HG02938 (cell line): ENCODE measurements at regions not wholly inside any gene's neighbourhood (a gene's known extent, or its start where the extent isn't known, plus 50 kb on each side); places are given as distances from the start of the nearest gene placed in this dataset.

Source experiments
- ATAC-seq: cut with Tn5 transposase; IDR thresholded peaks from one replicate; pipeline ENCODE4 v1.9.1; 2021; ENCODE audit warnings: mild to moderate bottlenecking, moderate library complexity; ENCODE audit not compliant: unreplicated experiment

DNA sequence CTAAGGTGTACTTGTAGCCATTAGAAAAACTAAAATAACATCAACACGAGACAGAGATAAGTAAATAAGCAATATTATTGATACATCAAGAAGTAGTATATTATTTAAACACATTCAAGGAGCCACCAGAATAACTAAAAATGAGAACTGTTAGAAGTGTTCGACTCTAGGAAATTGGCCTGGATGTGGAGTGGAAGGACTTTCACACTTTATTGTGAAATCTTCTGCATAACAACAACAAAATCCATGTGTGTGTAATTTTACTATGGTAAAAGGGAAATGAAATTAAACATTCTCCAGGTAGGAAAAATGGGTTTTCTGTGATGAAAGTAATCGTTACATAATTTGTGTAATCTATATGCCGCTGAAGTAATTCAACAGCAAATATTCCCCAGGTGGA, 96.3 kb upstream of the RNF152 start:
- ATAC-seq, result no peak

DNA sequence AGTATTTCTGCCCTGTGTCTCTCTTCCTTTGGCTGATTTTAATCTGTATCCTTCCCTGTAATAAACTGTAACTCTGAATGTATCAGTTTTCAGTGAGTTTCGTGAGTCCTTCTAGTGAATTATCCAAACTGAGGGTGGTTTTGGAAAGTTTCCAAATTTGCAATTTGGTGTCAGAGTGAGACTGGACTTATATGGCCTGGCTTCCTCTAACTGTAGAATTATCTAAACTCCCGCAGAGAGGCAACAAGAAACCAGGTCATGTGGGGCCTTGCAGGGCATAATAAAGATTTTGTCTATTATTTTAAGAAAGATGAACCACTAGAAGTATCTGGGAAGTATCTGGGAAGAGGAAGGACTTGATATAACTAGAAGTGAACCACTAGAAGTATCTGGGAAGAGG, 95.3 kb upstream of the RNF152 start:
- ATAC-seq, result no peak

DNA sequence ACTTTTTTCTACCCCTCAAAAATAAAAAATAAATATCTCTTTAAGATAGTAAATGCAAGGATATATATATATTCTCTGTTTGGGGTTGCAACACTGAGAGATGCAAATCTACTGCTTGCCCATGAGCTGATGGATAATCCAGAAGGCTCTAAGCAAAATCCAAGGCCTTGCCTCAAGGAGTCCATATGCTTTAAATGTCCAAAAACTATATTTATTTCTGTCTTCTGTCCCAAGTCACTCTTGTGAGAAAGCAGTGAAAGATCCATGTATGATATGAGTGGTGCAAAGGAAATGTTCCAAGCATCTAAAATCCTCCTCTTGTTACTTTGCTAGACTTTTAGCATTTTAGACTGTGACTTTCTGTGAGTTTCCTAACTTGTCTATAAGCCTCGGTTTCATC, 92.9 kb upstream of the RNF152 start:
- no peak for ATAC-seq

DNA sequence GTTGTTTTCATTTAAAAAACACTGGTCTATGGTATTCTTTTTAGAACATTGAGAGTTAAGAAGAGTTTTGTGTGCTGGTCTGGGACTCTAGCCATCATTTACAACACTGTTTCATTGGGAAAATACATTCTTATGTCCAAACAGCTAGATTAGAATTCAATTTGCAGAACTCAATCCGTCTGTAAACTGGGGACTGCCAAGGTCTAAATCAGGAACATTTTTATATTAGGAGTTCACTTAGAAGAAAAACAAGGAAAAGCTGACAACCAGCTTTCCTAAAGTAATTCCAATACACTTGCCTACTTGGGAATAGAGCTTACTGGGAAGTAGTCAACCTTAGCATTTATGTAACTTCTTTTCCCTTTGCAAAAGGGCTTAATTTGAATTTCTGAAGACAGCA, 91.5 kb upstream of the RNF152 start:
- no peak for ATAC-seq

- no peak for ATAC-seq
Measured at GRCh38 chr18:61982475-61982874, 89.7 kb upstream of the RNF152 start.

GRCh38 chr18:61980355-61980754, 87.5 kb upstream of the RNF152 start:
- no peak for ATAC-seq

GRCh38 chr18:61975526-61976326, 82.9 kb upstream of the RNF152 start:
- peak; percentile 57 for ATAC-seq

DNA sequence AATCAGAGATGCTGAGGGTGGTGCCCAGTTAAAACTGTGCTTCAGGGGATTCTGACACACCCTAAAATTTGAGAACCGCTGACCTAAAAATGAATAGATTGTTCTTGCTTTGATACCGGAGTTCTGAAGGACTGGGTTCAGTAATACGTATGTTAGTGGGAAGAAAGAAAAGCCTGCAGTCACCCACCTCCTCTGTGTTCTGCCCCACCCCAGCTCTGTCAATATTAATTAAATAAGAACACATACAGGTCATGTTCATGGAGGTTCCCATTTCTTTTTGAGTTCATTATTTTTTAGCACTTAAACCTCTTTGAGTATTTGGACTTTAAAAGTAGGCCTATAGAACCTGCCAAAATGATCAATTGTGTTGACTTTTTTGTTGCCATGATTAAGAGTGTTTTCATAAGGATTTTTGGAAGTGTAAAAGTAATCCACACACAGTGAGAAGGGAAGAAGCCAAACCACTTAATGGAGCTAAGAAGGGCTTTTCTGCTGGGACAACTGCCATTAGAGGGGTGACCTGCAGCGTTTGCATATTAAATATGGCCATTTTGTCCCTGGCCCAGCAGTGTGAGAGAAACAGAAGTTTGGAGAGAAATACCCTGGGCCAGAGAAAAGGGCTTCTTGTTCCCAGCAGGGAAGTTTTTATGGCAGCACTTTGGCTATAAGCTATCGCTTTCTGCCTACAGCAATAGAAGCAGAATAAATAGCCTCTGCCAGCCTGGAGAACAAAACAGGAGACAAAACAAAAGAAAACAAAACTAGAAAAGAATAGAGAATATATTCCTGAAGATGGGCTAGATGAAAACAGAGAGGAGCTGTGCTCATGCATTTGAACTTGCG, 80.7 kb upstream of the RNF152 start:
- no peak for ATAC-seq

DNA sequence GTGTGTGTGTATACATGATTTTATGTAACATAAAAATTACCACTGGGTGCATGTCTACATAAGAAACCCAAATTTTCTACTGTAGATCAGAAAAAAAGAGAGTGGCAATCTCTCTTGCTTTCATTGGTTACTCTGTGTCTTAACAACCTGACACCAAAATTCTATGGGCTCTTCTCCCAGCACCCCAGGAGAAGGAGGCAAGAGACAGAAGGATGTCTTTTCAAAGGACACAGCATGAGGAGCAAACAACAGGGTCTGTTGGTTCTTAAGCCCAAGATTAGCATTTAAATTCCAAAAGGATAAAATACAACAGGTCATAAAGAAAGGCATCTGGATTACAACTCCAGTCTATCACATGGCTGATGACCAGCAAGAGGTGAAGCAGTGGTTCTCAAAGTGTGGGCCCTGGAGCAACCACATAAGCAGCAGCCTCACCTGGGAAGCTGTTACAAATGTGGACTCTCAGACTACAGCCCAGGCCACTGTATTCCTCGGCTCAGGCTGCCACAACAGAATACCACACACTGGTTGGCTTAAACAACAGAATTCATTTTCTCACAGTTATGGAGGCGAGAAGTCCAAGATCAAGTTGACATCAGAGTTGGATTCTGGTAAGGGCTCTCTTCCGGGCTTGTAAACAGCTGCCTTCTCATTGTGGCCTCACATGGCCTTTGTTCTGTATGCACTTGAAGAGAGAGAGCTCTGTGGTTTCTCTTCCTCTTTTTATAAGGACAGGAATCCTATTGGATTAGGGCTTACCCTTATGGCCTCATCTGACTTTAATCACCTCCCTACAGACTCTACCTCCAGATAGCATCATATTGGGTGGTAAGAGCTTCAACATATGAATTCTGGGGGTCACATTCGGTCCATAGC, 79.8 kb upstream of the RNF152 start:
- ATAC-seq, result peak; percentile 90

- ATAC-seq, result no peak
Measured at GRCh38 chr18:61967252-61967891, 74.6 kb upstream of the RNF152 start.

- no peak for ATAC-seq
Measured at GRCh38 chr18:61965311-61965710, 72.5 kb upstream of the RNF152 start.

DNA sequence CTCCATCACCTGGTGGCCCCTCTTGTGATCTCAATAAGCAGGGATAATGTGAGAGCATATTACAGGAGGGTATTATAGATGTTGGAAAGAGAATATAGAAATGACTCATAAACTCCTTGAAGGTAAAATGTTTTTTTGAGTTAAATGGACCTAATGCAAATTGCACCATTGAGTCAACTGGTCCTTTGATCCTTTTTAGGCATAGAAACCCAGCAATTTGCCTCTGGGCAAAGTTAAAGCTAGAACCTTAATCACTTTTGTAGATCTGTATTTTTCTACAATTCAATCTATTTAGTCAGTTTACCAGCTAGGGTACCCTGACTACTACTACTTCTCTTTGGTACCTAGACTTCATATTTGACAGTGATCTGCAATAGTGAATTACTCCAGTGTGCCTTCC, 71.8 kb upstream of the RNF152 start:
- no peak for ATAC-seq

GRCh38 chr18:61963705-61964104, 70.9 kb upstream of the RNF152 start:
- no peak for ATAC-seq

DNA sequence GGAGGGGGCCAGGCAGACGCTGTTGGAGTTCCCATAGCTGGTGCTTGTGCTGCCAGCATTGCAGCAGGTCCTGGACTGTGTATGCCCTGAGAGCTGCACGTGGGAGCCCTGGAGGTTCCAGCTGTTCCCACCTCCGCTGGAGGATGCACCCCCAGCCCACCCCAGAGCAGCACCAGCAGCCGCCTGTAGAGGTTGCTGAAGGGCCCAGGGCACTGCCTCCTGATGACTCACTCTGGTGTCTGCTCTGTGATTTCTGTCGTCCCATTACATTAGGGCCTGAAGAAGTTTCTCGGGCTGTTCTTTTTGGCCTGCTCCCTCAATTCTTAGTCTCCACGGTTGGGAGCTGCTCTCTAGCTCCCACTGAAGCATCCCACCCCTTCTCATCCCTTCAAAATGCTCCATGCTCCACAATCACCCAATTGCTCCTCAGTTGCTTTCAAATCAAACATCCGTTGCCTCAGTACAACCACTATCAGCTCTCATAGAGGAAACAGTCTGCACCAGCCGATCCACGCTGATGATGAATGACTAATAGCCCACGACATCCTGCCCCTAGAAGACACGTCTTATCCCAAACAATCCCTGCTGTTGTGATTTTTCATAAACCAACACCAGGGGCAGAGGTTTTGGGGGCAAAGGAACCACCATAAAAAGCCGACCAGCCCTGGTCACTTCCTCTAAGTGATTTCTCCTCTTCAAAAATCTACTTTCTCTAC, 65.2 kb upstream of the RNF152 start:
- no peak for ATAC-seq

- peak; percentile 57 for ATAC-seq
Measured at GRCh38 chr18:61955644-61956043, 62.8 kb upstream of the RNF152 start.

DNA sequence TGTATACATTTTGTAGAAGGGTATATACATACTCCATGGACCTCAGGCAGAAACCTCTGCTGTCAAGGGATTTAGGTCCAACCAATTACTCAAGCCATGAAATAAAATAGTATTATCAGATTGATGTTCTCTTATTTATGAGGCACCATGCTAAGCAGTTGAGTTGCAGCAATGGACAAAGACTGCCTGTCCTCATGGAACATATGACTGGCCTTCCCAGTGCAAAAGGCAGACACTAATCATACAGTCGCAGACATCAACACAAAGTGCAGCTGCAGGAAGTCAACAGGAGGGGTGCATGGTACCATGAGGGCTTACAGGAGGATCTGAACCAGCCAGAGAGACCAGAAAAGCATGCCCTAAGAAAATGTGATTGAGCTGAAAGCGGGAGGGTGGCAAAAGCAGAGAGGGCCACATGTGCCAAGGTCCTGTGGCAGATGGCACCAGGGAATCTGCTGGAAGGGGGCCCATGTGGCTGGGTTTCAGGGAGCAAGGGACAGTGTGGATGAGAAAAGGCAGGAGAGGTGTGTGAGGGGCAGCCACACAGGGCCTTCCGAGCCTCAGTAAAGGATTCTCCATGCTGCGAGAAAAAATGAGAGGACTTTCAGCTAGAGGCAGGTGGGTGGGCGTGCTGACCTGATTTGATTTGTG, 61.4 kb upstream of the RNF152 start:
- ATAC-seq, result no peak

GRCh38 chr18:61953641-61954040, 60.8 kb upstream of the RNF152 start:
- no peak for ATAC-seq

- ATAC-seq, result no peak
Measured at GRCh38 chr18:61953161-61953560, 60.4 kb upstream of the RNF152 start.

GRCh38 chr18:61951396-61951795, 58.6 kb upstream of the RNF152 start:
- ATAC-seq, result no peak

GRCh38 chr18:61950371-61950770, 57.6 kb upstream of the RNF152 start:
- ATAC-seq, result no peak
